ENCODE measurements at regions not wholly inside any gene's neighbourhood (a gene's known extent, or its start where the extent isn't known, plus 50 kb on each side); places are given as distances from the start of the nearest gene placed in this dataset.

- no peak overlapping the region for H3K27ac ChIP-seq
- DNase-seq (ENCODE audit: low read depth, low spot score): no peak
Observed at GRCh38 chr16:50859628-50860360, 117.9 kb downstream of the CYLD start.

- no peak for DNase-seq (ENCODE audit: low read depth, low spot score)
- H3K27ac ChIP-seq: no peak overlapping the region
Observed at GRCh38 chr16:50858877-50859627, 117.2 kb downstream of the CYLD start.

DNA sequence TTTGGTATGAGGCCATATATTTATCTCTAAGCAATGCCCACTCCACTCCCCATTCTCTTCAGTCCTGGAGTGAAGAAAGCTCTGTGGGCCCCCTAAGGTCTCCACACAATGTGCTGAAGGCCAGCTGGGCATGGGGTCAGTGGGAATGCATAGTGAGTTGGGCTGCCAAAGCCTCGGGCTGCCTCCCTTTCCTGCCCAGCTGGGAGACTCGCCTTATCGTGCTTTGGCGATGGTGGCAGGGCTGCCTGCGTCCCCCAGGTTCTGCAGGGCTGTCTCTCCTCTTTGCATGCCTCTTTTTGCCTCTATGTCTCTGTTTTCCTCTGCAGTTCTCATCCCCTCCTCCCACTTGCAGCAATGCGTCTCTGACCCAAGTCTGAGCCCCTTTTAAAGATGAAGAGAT lies 116.5 kb downstream of the CYLD start:
- no peak for DNase-seq (ENCODE audit: low read depth, low spot score)
- no peak overlapping the region for H3K27ac ChIP-seq

DNA sequence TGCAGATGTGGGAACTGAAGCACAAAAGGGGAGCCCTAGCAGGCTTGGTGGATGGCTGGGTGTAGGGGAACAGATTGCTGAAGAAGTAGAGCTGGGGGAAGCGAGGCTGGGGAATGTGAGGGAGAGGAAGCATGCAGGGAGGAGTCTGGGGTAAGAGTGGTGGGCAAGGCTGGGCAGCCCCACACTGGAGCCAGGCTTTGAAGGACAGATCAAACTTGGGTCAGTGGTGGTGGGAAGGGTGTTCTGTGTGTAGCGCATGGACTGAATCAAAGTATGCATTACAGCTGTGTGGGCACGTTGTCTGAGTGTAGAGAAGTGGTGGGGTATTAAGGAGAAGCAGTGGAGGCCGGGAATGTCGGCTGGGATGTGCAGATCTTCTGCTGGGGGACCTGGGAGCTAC lies 116.0 kb downstream of the CYLD start:
- H3K27ac ChIP-seq: no peak overlapping the region
- no peak for DNase-seq (ENCODE audit: low read depth, low spot score)

DNA sequence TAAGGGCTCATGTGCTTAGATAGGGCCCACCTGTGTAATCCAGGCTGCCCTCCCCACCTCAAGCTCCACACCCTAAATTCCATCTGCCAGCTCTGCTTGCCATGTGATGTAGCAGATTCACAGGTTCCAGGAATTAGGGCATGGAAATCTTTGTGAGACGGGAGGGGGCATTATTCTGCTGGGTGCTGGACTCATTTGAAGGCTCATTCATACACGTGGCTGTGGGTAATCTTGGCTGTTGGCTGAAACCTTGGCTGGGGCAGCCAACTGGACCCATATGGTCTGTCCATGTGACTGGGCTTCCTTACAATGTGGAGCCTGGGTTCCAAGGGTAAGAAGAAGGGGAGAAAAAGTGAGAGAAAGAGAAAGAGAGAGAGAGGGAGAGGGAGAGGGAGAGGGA lies 115.1 kb downstream of the CYLD start:
- no peak overlapping the region for H3K27ac ChIP-seq
- DNase-seq (ENCODE audit: low read depth, low spot score): no peak

- H3K27ac ChIP-seq: no peak overlapping the region
- no peak for DNase-seq (ENCODE audit: low read depth, low spot score)
Observed at GRCh38 chr16:50853329-50853728, 111.4 kb downstream of the CYLD start.
